ENCODE measurements at regions not wholly inside any gene's neighbourhood (a gene's known extent, or its start where the extent isn't known, plus 50 kb on each side); places are given as distances from the start of the nearest gene placed in this dataset.

DNA sequence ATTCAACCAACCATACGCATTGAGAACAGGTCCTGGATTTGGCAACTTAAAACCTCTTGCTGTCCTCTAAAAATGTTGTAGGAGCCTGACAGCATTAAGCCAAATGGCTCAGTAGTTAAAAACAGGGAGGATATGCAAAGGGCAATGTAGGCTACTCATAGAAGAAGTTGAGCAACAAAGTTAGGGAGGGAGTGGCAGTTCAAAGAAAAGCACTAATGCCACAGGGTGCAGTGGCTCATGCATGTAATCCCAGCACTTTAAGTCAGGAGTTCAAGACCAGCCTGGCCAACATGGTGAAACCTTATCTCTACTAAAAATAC lies 92.9 kb upstream of the ERG start:
- Histone ChIP-seq H3K27ac (ENCODE audit: low read depth, low read length) (no peak overlapping the region), H3K27me3 (ENCODE audit: control insufficient read depth, insufficient read depth, low read length) (no peaks in the 10 kb centered on the region), H3K36me3 (ENCODE audit: control insufficient read depth, insufficient read depth, low read length) (no peaks in the 10 kb centered on the region), H3K4me3 (ENCODE audit: low read depth, low read length) (no peak overlapping the region), H3K9me3 (ENCODE audit: control insufficient read depth, insufficient read depth, low read length) (no peaks in the 10 kb centered on the region), H3K4me1 (ENCODE audit: control insufficient read depth, insufficient read depth, low read length) (0 out of 2 replicates have a peak, but pooled peaks cover 6% of the 10 kb centered on the region), H3K9ac (ENCODE audit: low read depth, low read length) (no peak overlapping the region)

DNA sequence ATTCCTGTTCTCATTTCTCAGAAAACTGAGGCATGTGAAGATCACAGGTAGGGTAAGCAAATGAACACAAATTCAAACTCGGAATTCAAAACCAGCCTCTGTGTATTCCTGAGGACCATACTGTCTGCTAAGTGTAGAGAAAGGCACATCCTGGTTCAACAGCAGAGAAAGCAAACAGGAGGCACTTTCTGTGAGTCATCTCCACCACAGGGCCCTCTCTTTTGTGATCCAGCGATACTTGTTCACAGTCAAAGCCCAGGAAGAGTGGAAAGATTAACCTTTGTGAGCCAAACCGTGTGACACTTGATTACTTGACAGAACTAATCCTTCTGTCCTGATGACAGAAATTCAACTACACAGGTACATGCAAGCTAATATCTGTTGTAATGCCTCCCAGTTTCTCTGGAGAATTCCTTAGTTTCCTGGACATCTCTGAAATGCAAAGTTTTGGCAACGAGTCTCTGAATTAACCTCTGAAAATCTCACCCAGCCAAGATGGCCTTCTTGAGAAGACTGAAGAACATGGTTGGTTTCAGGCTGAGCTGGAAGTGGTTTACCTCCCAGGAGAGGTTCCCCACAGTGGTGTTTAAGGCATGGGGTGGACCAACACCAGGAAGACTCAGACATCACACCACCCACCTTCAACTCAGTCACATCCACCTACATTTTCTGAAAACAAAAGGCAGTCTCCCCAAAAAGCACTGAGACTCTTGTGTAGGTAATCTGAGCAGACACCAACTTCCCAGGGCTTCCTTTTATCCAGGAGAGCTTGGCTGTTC lies 98.2 kb upstream of the ERG start:
- Histone ChIP-seq H3K36me3 (ENCODE audit: control insufficient read depth, insufficient read depth, low read length) (no peaks in the 10 kb centered on the region), H3K4me3 (ENCODE audit: low read depth, low read length) (no peak overlapping the region), H3K9ac (ENCODE audit: low read depth, low read length) (no peak overlapping the region), H3K27me3 (ENCODE audit: control insufficient read depth, insufficient read depth, low read length) (no peaks in the 10 kb centered on the region), H3K27ac (ENCODE audit: low read depth, low read length) (no peak overlapping the region), H3K4me1 (ENCODE audit: control insufficient read depth, insufficient read depth, low read length) (0 out of 2 replicates have a peak, but pooled peaks cover 6% of the 10 kb centered on the region), H3K9me3 (ENCODE audit: control insufficient read depth, insufficient read depth, low read length) (no peaks in the 10 kb centered on the region)

DNA sequence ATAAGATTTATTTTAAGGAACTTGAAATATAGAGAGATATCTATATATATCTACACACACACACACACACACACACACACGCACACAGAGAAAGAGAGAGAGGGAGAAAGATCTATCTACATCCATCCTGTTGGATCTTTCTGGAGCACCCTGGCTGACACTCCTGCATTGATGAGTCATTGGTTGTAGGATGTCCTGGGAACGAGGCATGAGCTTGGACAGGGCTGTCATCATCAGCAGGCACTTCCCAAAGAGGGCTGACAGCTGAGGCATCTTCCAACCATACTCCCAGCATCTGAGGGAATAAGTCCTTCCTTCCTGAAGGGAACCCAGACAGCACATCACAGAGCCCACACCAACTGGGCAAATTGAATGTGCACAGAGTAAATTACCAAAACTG lies 99.1 kb upstream of the ERG start:
- Histone ChIP-seq H3K4me3 (ENCODE audit: low read depth, low read length) (no peak overlapping the region), H3K36me3 (ENCODE audit: control insufficient read depth, insufficient read depth, low read length) (no peaks in the 10 kb centered on the region), H3K9ac (ENCODE audit: low read depth, low read length) (no peak overlapping the region), H3K27me3 (ENCODE audit: control insufficient read depth, insufficient read depth, low read length) (no peaks in the 10 kb centered on the region), H3K27ac (ENCODE audit: low read depth, low read length) (no peak overlapping the region), H3K4me1 (ENCODE audit: control insufficient read depth, insufficient read depth, low read length) (0 out of 2 replicates have a peak, but pooled peaks cover 6% of the 10 kb centered on the region), H3K9me3 (ENCODE audit: control insufficient read depth, insufficient read depth, low read length) (no peaks in the 10 kb centered on the region)

DNA sequence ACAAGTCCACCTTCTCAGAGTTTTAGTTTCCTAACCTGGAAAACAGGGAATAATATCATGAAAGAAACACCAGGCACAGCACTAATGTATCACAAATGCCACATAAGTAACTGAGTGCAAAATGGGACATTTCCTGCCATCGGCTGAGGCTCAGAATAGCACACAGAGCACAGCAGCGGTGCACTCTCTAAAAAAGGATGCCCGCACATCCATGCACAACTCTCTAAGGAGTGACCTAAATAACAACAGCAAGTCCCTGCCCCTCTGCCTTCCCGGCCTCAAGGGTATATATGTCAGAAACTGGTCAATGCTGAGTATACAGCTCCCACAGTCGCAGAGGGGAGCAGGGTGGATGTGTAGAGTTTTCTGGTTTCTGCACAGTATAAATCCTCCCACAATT lies 100.1 kb upstream of the ERG start:
- H3K9ac ChIP-seq (ENCODE audit: low read depth, low read length): no peak overlapping the region
- no peaks in the 10 kb centered on the region for H3K27me3 ChIP-seq (ENCODE audit: control insufficient read depth, insufficient read depth, low read length)

DNA sequence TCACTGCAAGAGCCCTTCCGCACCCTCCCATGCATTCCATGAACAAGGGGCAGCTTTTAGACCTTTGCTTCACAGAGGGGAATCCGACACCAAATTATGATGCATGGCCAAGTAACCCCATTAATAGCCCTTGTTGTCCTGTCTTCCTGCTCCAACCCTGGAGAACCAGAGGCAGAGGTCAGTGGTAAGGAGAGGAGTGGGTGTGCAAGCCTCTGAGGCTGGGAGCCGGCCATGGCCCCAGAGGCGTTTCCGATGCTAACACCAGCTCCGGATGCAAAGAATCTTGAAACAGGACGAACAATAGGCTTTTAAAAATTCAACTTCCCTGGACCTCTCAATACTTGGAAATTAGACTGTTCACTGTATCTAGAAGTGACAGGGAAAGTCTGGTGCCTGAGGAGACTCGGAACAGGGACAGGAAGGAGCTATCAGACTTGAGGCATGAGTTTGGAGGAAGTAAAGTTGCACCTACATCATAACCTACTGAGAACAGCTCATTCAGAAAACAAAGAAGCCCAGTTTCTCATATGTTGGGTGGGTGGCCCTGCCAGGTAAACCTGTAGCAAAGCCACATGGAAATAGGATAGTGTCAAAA lies 101.2 kb upstream of the ERG start:
- H3K4me1 ChIP-seq (ENCODE audit: control insufficient read depth, insufficient read depth, low read length): 0 out of 2 replicates have a peak, but pooled peaks cover 10% of the 10 kb centered on the region
- no peaks in the 10 kb centered on the region for H3K27me3 ChIP-seq (ENCODE audit: control insufficient read depth, insufficient read depth, low read length)

More for the DNA sequence above, 100.1 kb upstream of the ERG start:
- Histone ChIP-seq H3K36me3 (ENCODE audit: control insufficient read depth, insufficient read depth, low read length) (no peaks in the 10 kb centered on the region), H3K4me3 (ENCODE audit: low read depth, low read length) (no peak overlapping the region), H3K9me3 (ENCODE audit: control insufficient read depth, insufficient read depth, low read length) (no peaks in the 10 kb centered on the region), H3K27ac (ENCODE audit: low read depth, low read length) (no peak overlapping the region), H3K4me1 (ENCODE audit: control insufficient read depth, insufficient read depth, low read length) (0 out of 2 replicates have a peak, but pooled peaks cover 7% of the 10 kb centered on the region)

DNA sequence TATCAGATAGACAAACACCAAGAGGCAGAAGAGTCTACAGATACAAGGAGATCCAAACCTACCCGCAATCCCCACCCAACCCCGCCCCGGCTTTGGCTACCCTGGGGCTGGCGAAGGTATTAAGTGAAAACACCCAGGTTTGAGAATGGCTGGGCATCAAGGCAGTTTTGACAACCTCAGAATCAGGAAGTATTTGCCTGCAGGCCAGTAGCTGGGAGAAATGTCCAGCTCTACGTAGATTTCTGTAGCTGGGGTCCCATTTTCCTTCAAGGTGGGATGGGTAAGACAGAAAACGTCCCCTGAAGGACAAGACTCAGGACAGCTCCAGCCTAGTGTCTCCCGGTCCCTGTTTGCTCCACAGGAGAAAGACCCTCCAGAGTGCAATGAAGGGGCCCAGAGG lies 101.8 kb upstream of the ERG start:
- Histone ChIP-seq H3K9me3 (ENCODE audit: control insufficient read depth, insufficient read depth, low read length) (no peaks in the 10 kb centered on the region), H3K36me3 (ENCODE audit: control insufficient read depth, insufficient read depth, low read length) (no peaks in the 10 kb centered on the region), H3K27me3 (ENCODE audit: control insufficient read depth, insufficient read depth, low read length) (no peaks in the 10 kb centered on the region), H3K4me1 (ENCODE audit: control insufficient read depth, insufficient read depth, low read length) (peaks cover 12% of the 10 kb centered on the region; the same call in 1 of the 2 replicates), H3K4me3 (ENCODE audit: low read depth, low read length) (no peak overlapping the region), H3K9ac (ENCODE audit: low read depth, low read length) (no peak overlapping the region), H3K27ac (ENCODE audit: low read depth, low read length) (no peak overlapping the region)

More for the DNA sequence above, 101.2 kb upstream of the ERG start:
- H3K9ac ChIP-seq (ENCODE audit: low read depth, low read length): no peak overlapping the region
- H3K36me3 ChIP-seq (ENCODE audit: control insufficient read depth, insufficient read depth, low read length): no peaks in the 10 kb centered on the region
- no peak overlapping the region for H3K27ac ChIP-seq (ENCODE audit: low read depth, low read length)
- H3K4me3 ChIP-seq (ENCODE audit: low read depth, low read length): no peak overlapping the region
- H3K9me3 ChIP-seq (ENCODE audit: control insufficient read depth, insufficient read depth, low read length): no peaks in the 10 kb centered on the region

DNA sequence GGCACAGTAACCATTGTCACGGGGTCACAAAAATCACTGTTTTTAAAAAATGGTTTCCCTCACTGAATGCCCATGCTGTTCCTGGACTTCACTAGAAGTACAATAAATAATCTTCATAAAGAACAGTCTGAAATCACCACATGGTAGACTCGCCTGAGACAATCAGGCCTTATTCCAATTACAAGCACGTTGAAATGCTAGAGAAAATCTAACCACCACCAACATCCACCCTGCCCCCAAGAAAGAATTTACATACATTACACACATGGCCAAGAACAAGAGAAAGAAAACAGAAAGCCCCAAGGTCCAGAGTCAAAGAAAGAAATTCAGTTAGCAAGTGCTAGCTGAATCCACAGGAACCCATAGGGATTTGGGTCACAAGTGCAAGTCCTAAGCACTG lies 107.0 kb upstream of the ERG start:
- Histone ChIP-seq H3K4me3 (ENCODE audit: low read depth, low read length) (no peak overlapping the region), H3K9ac (ENCODE audit: low read depth, low read length) (no peak overlapping the region), H3K9me3 (ENCODE audit: control insufficient read depth, insufficient read depth, low read length) (no peaks in the 10 kb centered on the region), H3K27me3 (ENCODE audit: control insufficient read depth, insufficient read depth, low read length) (no peaks in the 10 kb centered on the region), H3K36me3 (ENCODE audit: control insufficient read depth, insufficient read depth, low read length) (no peaks in the 10 kb centered on the region), H3K27ac (ENCODE audit: low read depth, low read length) (no peak overlapping the region), H3K4me1 (ENCODE audit: control insufficient read depth, insufficient read depth, low read length) (peaks cover 13% of the 10 kb centered on the region; the same call in 1 of the 2 replicates)

DNA sequence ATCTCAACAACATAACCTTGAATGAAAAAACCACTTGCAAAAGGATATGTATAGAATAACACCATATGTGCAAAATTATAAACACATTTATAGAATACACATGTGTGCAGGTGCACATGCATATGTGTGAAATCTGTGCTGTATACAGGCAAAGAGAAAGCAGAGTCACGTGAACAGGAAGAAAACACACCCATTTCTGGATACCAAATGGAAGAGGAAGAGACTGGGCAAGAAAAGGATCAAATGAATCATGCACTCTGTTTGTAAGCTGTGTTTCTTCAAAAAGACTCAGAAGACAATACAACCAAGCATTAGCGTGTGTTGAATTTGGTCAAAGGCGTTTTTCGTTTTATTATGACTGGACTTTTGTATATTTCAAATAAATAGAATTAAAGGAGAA lies 111.3 kb upstream of the ERG start:
- Histone ChIP-seq H3K4me3 (ENCODE audit: low read depth, low read length) (no peak overlapping the region), H3K9me3 (ENCODE audit: control insufficient read depth, insufficient read depth, low read length) (no peaks in the 10 kb centered on the region), H3K36me3 (ENCODE audit: control insufficient read depth, insufficient read depth, low read length) (no peaks in the 10 kb centered on the region), H3K4me1 (ENCODE audit: control insufficient read depth, insufficient read depth, low read length) (peaks cover 6% of the 10 kb centered on the region; the same call in 1 of the 2 replicates), H3K27ac (ENCODE audit: low read depth, low read length) (no peak overlapping the region), H3K9ac (ENCODE audit: low read depth, low read length) (no peak overlapping the region), H3K27me3 (ENCODE audit: control insufficient read depth, insufficient read depth, low read length) (no peaks in the 10 kb centered on the region)

DNA sequence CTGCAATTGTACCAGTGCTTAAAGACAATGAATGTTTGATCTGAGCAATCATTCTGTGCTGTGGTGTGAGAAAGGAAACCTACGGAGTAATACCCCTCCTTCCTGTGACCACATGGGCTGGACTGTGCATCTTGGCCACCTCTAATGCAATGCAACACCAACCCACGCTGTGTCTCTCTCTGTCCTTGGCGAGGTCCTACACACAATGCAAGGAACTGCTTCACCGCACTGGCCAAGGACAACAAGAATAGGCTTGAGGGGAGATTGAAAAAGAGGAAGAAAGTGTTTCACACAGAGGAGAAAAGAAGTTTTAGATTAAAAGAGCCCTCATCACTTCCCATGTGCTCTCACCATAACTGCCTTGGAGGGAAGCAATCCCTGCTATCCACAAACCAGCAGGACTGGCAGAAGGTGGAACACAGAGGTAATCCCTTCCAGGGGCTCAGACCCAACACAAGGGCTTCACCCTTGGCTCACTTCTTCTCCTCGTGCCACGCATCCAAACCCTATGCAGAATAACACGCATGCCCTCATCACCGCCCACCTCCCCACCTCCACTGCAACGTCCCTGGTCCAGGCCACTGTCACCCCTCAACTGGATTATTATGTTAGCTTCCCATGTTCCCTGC lies 112.5 kb upstream of the ERG start:
- Histone ChIP-seq H3K27me3 (ENCODE audit: control insufficient read depth, insufficient read depth, low read length) (no peaks in the 10 kb centered on the region), H3K9me3 (ENCODE audit: control insufficient read depth, insufficient read depth, low read length) (no peaks in the 10 kb centered on the region)

DNA sequence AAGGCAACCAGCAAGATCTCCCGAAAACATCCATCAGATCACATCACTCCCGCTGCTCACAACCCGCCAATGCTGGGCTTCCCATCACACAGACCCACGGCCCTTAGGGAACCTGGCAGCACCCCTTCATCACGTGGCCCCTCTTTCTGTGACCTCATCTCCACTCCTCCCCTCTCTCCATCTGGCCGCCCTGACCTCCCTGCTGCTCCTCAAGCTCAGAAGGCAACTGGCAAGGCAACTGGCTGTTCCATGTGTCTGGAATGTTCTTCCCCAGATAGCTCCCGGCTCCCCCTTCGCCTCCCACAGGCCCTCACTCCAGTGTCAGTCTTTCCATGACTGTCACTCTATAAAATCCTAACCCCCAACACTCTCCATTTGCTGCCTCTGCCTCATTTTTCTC lies 113.0 kb upstream of the ERG start:
- Histone ChIP-seq H3K27ac (ENCODE audit: low read depth, low read length) (no peak overlapping the region), H3K4me1 (ENCODE audit: control insufficient read depth, insufficient read depth, low read length) (no peaks in the 10 kb centered on the region), H3K9me3 (ENCODE audit: control insufficient read depth, insufficient read depth, low read length) (no peaks in the 10 kb centered on the region), H3K9ac (ENCODE audit: low read depth, low read length) (no peak overlapping the region), H3K4me3 (ENCODE audit: low read depth, low read length) (no peak overlapping the region), H3K27me3 (ENCODE audit: control insufficient read depth, insufficient read depth, low read length) (no peaks in the 10 kb centered on the region), H3K36me3 (ENCODE audit: control insufficient read depth, insufficient read depth, low read length) (no peaks in the 10 kb centered on the region)

More for the DNA sequence above, 112.5 kb upstream of the ERG start:
- H3K36me3 ChIP-seq (ENCODE audit: control insufficient read depth, insufficient read depth, low read length): no peaks in the 10 kb centered on the region
- no peak overlapping the region for H3K4me3 ChIP-seq (ENCODE audit: low read depth, low read length)
- no peak overlapping the region for H3K9ac ChIP-seq (ENCODE audit: low read depth, low read length)
- H3K4me1 ChIP-seq (ENCODE audit: control insufficient read depth, insufficient read depth, low read length): no peaks in the 10 kb centered on the region
- no peak overlapping the region for H3K27ac ChIP-seq (ENCODE audit: low read depth, low read length)

DNA sequence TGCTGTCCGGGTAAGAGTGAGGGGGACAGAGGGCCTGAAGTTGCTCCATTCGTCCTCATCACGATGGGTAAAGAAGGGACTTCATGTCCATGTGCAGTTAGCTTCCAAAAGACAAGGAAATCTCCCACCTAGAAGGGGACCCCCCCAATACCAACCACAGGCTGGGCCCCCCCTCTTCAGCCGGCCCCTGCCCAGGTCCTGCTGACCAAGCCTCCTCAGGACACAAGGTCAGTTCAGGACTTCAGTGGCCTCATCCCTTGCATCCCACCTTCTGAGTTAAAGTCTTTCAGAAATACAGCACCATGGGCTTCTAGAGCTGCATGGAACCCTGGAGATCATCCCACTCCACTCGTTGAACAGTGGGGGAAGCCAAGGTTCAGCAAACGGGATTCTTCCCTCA lies 115.4 kb upstream of the ERG start:
- Histone ChIP-seq H3K4me3 (ENCODE audit: low read depth, low read length) (no peak overlapping the region), H3K27ac (ENCODE audit: low read depth, low read length) (no peak overlapping the region), H3K9me3 (ENCODE audit: control insufficient read depth, insufficient read depth, low read length) (no peaks in the 10 kb centered on the region), H3K27me3 (ENCODE audit: control insufficient read depth, insufficient read depth, low read length) (no peaks in the 10 kb centered on the region), H3K36me3 (ENCODE audit: control insufficient read depth, insufficient read depth, low read length) (no peaks in the 10 kb centered on the region), H3K4me1 (ENCODE audit: control insufficient read depth, insufficient read depth, low read length) (no peaks in the 10 kb centered on the region), H3K9ac (ENCODE audit: low read depth, low read length) (no peak overlapping the region)

Measured in HUES48 (cell line).